Heart left ventricle (tissue), 13 donors: ENCODE measurements at regions not wholly inside any gene's neighbourhood (a gene's known extent, or its start where the extent isn't known, plus 50 kb on each side); places are given as distances from the start of the nearest gene placed in this dataset.

Experiments
- CTCF ChIP-seq, 12 donors: fragments of 200-600 bp; sonication (generic) in 4 of 12; IDR thresholded peaks; one replicate each; pipeline versions ENCODE4 v1.5.0 to v1.8.0; 2018 to 2022; ENCODE audit warnings: antibody characterized with exemption in 12 of 12, mild to moderate bottlenecking in 5 of 12
- POLR2A ChIP-seq, 2 donors: fragments of 450-650 bp; IDR thresholded peaks; one replicate each; pipeline ENCODE4 v1.6.1; 2017; ENCODE audit warnings: antibody characterized with exemption in 2 of 2, mild to moderate bottlenecking in 2 of 2, moderate library complexity in 2 of 2
- donor health status: ischemic (EF 13 %, LVEDD 7.1; RV severe dilation, severe dysfunction).
- donor health status: DM: no; HTN: yes; CAD: no.
- donor health status: DM: no; HTN: no; CAD: no.
- donor health status: ischemic (EF 25% LVEDD 6.9; RV normal size, moderate dysfunction).
- donor health status: ischemic (EF 25% LVEDD 5.7; RV mildly dilated, moderate dysfunction).
- donor health status: ischemic (EF 35%, LVEDD 5.7; RV mildly dilated, moderate dysfunction).
- donor health status: nonischemic (EF 11% LVEDD 7.7; RV severe dilation, severe dysfunction).
- donor health status: DM: yes; HTN: yes; CAD: no.
- donor health status: PGD.
- donor health status: ischemic (EF 29% LVEDD 5.4; RV normal size, mild dysfunction).
- donor health status: nonischemic (EF 23%, LVEDD 6.1; RV moderate dilation, normal function).

DNA sequence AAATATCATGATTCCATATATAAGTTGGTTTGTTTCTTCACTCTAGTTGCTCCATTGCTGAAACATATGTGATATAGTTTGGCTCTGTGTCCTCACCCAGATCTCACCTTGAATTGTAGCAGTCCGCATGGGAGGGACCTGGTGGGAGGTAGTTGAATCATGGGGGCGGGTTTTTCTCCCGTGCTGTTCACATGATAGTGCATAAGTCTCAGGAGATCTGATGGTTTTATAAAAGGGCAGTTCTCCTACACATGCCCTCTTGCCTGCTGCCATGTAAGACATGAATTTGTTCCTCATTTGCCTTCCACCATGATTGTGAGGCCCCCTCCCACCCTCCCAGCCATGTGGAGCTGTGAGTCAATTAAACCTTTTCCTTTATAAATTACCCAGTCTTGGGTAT lies 915.5 kb downstream of the KCNJ2 start:
- no peak for TF ChIP-seq CTCF (IDR thresholded peaks at IDR 0.05)
- no peak for TF ChIP-seq POLR2A (IDR thresholded peaks at IDR 0.05)
